Left hindlimb (tissue), 1 donor: ENCODE measurements at regions not wholly inside any gene's neighbourhood (a gene's known extent, or its start where the extent isn't known, plus 50 kb on each side); places are given as distances from the start of the nearest gene placed in this dataset.

Source experiments
- DNase-seq: peaks from one replicate; pipeline ENCODE4 v3.0.0-alpha.2; 2018

DNA sequence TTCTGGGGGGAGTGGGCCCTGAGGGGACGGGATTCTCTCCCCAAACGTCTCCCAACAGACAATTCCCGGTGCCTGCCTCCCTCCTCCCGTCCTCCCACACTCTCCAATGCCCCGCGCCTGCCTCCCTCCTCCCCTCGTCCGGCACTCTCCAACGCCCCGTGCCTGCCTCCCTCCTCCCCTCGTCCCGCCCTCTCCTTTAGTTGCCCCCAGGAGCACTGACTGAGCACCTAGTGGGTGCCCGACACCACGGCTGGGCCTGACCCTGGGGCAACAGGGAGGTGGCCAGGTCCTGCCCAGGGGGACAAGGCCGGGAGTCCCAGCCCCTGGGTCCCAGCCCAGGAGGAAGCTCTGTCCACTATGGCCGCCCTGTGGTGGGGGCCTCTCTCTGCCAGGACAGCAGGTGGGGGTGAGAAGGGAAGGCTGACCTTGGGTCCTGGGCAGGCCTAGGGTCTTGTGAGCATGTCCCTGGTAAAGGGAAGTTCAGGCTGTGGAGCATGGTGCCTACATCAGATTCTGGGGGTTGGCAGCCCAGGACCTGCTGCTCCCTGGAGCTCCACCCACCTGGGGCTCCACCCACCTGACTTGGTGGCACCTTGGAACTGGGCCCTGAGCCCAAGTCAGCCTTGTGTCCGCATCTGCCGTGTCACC, 942.3 kb downstream of the BRD1 start:
- DNase-seq: no peak

GRCh38 chr22:48884786-48885185, 942.9 kb downstream of the BRD1 start:
- no peak for DNase-seq

- no peak for DNase-seq
Observed at GRCh38 chr22:48884324-48884723, 943.3 kb downstream of the BRD1 start.

- no peak for DNase-seq
Observed at GRCh38 chr22:48883211-48883960, 944.3 kb downstream of the BRD1 start.

- DNase-seq: no peak
Observed at GRCh38 chr22:48882636-48883200, 945.0 kb downstream of the BRD1 start.

DNA sequence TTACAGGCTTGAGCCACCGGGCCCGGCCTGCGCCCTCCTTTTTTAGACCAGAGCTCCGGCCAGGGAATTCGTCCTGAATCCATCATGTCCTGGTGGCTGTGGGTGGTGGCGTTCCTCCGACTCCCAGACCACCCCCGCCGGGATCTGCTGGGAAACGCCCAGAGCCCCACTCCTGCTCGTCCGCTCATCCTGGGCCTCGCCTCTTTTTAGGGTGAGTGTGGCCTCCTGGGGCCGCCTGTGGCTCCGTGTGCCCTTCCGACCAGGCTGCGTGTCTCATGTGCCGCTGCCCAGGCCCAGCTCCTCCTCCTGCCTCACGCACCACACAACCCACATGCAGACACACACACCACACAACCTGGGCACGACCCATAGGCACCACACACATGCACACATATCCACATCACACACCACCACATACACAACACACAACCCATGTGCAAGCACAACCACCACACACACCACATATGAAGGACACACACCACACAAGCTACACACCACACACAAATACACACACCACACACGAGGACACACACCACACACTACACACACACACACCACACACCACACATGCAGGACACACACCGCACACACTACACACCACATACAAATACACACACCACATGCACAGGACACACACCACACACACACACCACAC, 946.2 kb downstream of the BRD1 start:
- DNase-seq: no peak

GRCh38 chr22:48880749-48881148, 946.9 kb downstream of the BRD1 start:
- DNase-seq: no peak

DNA sequence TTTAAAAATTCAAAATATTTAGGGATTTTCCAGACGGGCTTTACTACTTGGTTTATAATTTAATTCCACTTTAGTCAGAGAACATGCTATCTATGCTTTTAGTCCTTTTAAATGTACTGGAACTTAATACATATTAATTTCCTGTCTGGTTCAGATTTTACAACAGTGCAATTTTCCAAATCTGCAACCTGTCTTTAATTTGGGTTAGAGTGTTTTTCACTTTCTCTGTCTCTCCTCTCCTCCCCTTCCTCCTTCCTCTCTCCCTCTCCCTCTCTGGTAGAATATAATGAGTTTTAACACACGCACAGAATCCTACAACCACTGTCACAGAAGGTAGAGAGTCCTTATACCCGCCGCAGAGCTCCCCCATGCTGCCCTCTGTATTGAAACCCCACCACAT, 950.7 kb downstream of the BRD1 start:
- no peak for DNase-seq

DNA sequence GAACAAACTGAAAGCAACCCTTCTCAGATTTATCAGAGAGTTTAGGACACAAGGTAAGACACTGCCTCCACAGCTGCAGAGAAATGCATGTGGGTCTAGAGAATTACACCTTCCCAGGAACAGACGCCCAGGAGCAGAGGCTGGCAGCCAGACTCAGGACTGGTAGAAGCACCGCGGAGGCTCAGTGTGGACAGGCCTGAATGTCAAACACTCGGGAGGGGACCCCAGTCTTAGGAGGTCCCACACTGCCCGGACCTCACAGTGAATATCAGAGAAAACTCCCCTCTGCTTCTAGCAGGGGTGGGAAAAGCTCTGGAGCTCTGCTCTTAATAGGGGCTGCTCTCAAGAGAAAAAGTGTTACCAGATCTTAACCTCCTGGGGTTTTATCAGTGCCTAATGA, 952.7 kb downstream of the BRD1 start:
- DNase-seq: no peak

DNA sequence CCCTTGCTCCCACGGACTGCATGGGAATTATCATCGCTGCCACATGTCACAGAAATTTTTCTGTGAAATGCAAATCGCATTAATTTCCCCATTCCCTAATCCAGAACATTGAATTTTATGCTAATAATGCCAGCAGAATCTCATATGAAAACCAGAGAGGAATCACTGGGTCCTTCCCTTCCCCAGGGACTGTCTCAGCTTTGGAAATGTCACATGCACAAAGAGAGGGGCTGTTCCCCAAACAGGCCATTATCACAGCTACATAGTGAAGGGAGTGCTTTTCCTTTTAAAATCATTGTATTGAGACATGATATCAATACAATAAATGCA, 954.5 kb downstream of the BRD1 start:
- DNase-seq: no peak

DNA sequence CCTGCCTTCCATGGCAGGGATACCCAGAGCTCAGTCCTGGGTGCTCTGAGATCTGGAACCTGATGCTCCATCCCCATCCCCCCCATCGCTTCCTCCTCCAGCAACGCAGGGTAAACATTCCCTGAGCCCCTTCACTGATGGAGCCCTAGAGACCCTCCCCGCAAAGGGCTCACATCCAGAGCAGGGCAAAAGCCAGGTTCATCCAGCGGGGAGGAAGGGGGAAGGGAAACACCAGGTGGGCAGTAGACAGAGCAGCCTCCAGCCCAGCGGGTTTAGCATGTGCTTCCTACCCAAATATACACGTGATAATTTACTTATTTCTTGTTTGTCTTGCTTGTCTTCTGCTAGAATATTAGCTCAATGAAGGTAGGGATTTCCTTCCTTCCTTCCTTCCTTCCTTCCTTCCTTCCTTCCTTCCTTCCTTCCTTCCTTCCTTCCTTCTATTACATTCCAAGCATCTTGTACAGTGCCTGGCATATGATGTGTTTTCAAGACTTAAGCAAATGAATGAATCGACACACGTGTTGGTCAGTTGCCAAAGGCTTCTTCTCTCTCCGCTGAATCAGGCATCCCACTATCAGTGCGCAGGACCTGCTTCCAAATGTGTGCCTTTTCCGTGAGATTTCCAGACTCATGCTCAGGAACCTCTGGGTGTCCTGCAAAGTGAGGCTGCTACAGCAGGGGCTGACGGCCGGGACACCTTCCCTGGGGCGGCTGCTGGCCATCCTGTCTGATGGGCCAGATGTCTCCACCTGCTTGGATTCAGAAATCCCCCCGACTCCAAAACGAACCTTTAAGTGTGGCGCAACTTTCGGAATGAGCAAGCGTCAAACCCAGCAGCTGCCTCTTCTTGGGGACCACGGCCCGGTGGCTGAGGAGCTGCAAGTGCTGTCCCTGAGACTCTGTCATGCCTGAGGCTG, 955.1 kb downstream of the BRD1 start:
- DNase-seq: no peak

DNA sequence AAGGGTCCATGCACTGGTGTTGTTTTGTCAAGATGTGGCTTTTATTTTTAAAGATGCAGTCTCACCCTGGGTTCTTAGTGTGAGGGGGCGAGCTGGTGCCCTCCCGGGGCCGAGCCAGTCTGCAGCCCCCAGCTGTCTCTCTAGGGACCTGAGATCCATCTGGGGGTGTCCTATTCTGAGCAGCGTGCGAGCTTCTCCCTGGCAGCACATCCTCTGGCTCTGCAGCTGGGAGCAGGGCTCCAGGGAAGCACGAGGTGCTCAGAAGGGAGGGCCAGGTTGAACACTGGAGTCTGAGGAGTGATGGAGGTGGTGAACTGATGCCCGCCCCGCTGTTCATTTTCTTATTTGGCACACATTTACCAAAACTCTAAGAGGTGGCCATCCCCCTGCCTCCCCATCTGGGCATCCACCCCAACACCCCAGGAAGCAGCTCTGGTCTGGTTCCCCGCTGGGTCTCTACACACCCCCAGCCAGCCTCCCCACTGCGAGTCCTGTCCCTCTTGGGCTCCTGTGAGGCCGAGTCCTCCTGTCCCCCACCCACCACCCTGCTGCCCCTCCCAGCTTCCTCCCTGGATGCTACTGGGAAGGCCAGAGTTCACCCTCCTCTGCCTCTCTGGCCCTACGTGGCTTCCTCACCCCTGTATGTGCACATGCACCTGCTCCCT, 956.4 kb downstream of the BRD1 start:
- no peak for DNase-seq

- DNase-seq: no peak
Observed at GRCh38 chr22:48870436-48870835, 957.2 kb downstream of the BRD1 start.

- DNase-seq: no peak
Observed at GRCh38 chr22:48869788-48870187, 957.9 kb downstream of the BRD1 start.

- no peak for DNase-seq
Observed at GRCh38 chr22:48869161-48869560, 958.5 kb downstream of the BRD1 start.

DNA sequence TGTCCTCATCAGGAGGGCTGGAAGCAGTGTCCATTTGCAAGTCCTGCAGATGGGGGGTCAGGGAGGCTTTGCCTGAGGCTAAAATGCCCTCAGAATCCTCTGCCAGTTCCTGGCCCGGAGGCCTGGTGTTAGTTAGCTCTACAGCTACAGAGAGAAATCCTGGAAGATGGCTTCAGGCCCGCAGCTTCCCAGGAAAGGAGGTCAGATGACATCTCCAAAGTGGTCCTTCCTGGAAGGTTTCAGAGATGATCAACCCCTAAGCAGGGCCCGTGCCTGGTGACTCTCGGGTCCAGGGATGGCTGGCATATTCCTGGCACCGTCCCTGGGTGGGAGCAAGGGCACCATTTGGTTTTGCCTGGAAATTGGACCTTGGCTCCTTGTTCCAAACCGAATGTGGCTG, 959.1 kb downstream of the BRD1 start:
- no peak for DNase-seq

- DNase-seq: no peak
Observed at GRCh38 chr22:48867891-48868290, 959.8 kb downstream of the BRD1 start.

- no peak for DNase-seq
Observed at GRCh38 chr22:48866906-48867681, 960.6 kb downstream of the BRD1 start.

DNA sequence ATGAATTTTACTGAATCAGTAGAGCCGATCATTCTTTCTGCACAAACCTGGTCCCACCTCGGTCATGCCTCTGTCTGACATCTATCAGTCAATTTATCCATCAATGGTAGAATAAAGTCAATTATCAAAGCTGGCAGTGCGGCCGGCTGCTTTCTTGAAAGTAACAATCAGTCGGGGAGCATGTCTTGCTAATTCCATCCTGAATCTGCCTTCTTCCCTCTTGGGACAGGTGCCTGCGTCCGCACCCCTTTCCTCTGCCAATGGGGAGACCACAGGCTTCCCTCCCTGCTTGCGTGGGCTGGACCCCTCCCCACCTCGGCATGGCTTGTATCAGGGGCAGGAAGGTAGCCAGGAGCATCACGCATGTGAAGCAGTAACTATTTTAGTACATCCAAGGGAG, 962.9 kb downstream of the BRD1 start:
- no peak for DNase-seq

GRCh38 chr22:48863965-48864528, 963.6 kb downstream of the BRD1 start:
- DNase-seq: no peak

- no peak for DNase-seq
Observed at GRCh38 chr22:48860557-48860956, 967.1 kb downstream of the BRD1 start.
